ENCODE measurements at regions not wholly inside any gene's neighbourhood (a gene's known extent, or its start where the extent isn't known, plus 50 kb on each side); places are given as distances from the start of the nearest gene placed in this dataset.

GRCh38 chr6:90406142-90406794 is 109.6 kb upstream of the BACH2 start (continued):
- no peak for TF ChIP-seq CTCF (conservative IDR thresholded peaks at IDR 0.05; ENCODE audit: low read depth in 2 of 2)

- H3K36me3 ChIP-seq (ENCODE audit: insufficient read depth): no peaks in the 10 kb centered on the region
- ATAC-seq (peak; percentile 92), DNase-seq (ENCODE audit: low spot score) (peak; percentile 67)
- H3K9me3 Mint-ChIP-seq: peaks cover 10% of the 10 kb centered on the region; the same call in 2 of the 3 replicates
- H3K27ac ChIP-seq (ENCODE audit: low read depth): no peak overlapping the region
- H2AFZ ChIP-seq: peak overlapping the region; percentile 38
- no peaks in the 10 kb centered on the region for H3K9me2 ChIP-seq (ENCODE audit: insufficient read depth)
- peaks cover 19% of the 10 kb centered on the region for H3K4me1 Mint-ChIP-seq
- H3K4me2 ChIP-seq: peak overlapping the region; percentile 48
- no peaks in the 10 kb centered on the region for H4K20me1 ChIP-seq (replicated peaks; ENCODE audit: insufficient read depth)
- H3K27me3 ChIP-seq (ENCODE audit: insufficient read depth): no peaks in the 10 kb centered on the region
- no peak overlapping the region for H3K4me3 ChIP-seq
- H3K27ac Mint-ChIP-seq: peak overlapping the region; percentile 11; the same call in 1 of the 2 replicates
- H3K36me3 Mint-ChIP-seq (ENCODE audit: low read depth): no peaks in the 10 kb centered on the region; the same call in 2 of the 3 replicates
- peaks cover 12% of the 10 kb centered on the region for H3K4me1 ChIP-seq (ENCODE audit: insufficient read depth)
- no peaks in the 10 kb centered on the region for H3K79me2 ChIP-seq (replicated peaks; ENCODE audit: insufficient read depth)
- H3K4me3 Mint-ChIP-seq: no peak overlapping the region; the same call in 2 of the 3 replicates
- TF ChIP-seq CREB1 (CRISPR knock-in tag; IDR thresholded peaks at IDR 0.05; ENCODE audit: low read depth): no peak
- no peak for TF ChIP-seq JUNB (IDR thresholded peaks at IDR 0.05; ENCODE audit: unreplicated experiment)
- no peak for TF ChIP-seq ZNF462 (CRISPR knock-in tag; IDR thresholded peaks at IDR 0.05)
- no peak for TF ChIP-seq ETS1 (IDR thresholded peaks at IDR 0.05)
- TF ChIP-seq EZH2phosphoT487 (IDR thresholded peaks at IDR 0.05; ENCODE audit: unreplicated experiment): no peak
- no peak for TF ChIP-seq CTCF (conservative IDR thresholded peaks at IDR 0.05; ENCODE audit: low read depth in 2 of 2)
- TF ChIP-seq ZNF331 (CRISPR knock-in tag; IDR thresholded peaks at IDR 0.05; ENCODE audit: low read depth): no peak
- TF ChIP-seq STAT1 (IDR thresholded peaks at IDR 0.05; ENCODE audit: unreplicated experiment): no peak
- no peak for TF ChIP-seq POLR2AphosphoS5 (IDR thresholded peaks at IDR 0.05; ENCODE audit: low read depth)
- no peak for TF ChIP-seq ZNF114 (CRISPR knock-in tag; IDR thresholded peaks at IDR 0.05)
- no peaks in the 10 kb centered on the region for H3F3A ChIP-seq (replicated peaks; ENCODE audit: low read depth)
- H3K27me3 Mint-ChIP-seq (ENCODE audit: insufficient read depth, low read depth, poor library complexity): peaks cover 15% of the 10 kb centered on the region
Observed at GRCh38 chr6:90403489-90404381, 107.1 kb upstream of the BACH2 start.
